WERI-Rb-1 (cell line): ENCODE measurements at regions not wholly inside any gene's neighbourhood (a gene's known extent, or its start where the extent isn't known, plus 50 kb on each side); places are given as distances from the start of the nearest gene placed in this dataset.

Experiments used
- DNase-seq: peaks from one replicate; pipeline ENCODE4 v3.0.0-alpha.2; 2020
- H3K27ac ChIP-seq: fragments of 250-450 bp; sonication (Bioruptor Pico); 2 replicates; pipeline ENCODE4 v1.5.1; 2020; ENCODE audit warnings: mild to moderate bottlenecking, moderate library complexity
- H3K27me3 ChIP-seq: fragments of 250-450 bp; sonication (Bioruptor Pico); 2 replicates; pipeline ENCODE4 v1.5.1; 2021; ENCODE audit warnings: mild to moderate bottlenecking, low read depth, moderate library complexity; ENCODE audit not compliant: insufficient read depth, severe bottlenecking
- H3K36me3 ChIP-seq: fragments of 250-450 bp; sonication (Bioruptor Pico); 2 replicates; pipeline ENCODE4 v1.5.1; 2020; ENCODE audit warnings: mild to moderate bottlenecking, moderate library complexity
- H3K4me3 ChIP-seq: 2 replicates; pipeline ENCODE4 v1.5.1; 2011; ENCODE audit warnings: low read depth, mild to moderate bottlenecking, control low read depth, low read length
- H3K9me3 ChIP-seq: fragments of 250-450 bp; sonication (Bioruptor Pico); 2 replicates; pipeline ENCODE4 v1.5.1; 2021; ENCODE audit warnings: mild to moderate bottlenecking, moderate library complexity; ENCODE audit not compliant: severe bottlenecking
- TF ChIP-seq, protein P1 (sequence below): IDR thresholded peaks from 2 replicates; pipeline ENCODE4 v1.5.1; 2011; ENCODE audit warnings: low read depth, mild to moderate bottlenecking, control low read depth, inconsistent platforms, low read length

GRCh38 chr1:234875328-234875952 is 253.2 kb downstream of the TOMM20 start:
- no peak for DNase-seq
- TF ChIP-seq, protein P1, sequence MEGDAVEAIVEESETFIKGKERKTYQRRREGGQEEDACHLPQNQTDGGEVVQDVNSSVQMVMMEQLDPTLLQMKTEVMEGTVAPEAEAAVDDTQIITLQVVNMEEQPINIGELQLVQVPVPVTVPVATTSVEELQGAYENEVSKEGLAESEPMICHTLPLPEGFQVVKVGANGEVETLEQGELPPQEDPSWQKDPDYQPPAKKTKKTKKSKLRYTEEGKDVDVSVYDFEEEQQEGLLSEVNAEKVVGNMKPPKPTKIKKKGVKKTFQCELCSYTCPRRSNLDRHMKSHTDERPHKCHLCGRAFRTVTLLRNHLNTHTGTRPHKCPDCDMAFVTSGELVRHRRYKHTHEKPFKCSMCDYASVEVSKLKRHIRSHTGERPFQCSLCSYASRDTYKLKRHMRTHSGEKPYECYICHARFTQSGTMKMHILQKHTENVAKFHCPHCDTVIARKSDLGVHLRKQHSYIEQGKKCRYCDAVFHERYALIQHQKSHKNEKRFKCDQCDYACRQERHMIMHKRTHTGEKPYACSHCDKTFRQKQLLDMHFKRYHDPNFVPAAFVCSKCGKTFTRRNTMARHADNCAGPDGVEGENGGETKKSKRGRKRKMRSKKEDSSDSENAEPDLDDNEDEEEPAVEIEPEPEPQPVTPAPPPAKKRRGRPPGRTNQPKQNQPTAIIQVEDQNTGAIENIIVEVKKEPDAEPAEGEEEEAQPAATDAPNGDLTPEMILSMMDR = no peak
- Histone ChIP-seq H3K9me3 (no peaks in the 10 kb centered on the region), H3K27me3 (no peaks in the 10 kb centered on the region), H3K36me3 (no peaks in the 10 kb centered on the region), H3K4me3 (no peak overlapping the region), H3K27ac (no peak overlapping the region)

DNA sequence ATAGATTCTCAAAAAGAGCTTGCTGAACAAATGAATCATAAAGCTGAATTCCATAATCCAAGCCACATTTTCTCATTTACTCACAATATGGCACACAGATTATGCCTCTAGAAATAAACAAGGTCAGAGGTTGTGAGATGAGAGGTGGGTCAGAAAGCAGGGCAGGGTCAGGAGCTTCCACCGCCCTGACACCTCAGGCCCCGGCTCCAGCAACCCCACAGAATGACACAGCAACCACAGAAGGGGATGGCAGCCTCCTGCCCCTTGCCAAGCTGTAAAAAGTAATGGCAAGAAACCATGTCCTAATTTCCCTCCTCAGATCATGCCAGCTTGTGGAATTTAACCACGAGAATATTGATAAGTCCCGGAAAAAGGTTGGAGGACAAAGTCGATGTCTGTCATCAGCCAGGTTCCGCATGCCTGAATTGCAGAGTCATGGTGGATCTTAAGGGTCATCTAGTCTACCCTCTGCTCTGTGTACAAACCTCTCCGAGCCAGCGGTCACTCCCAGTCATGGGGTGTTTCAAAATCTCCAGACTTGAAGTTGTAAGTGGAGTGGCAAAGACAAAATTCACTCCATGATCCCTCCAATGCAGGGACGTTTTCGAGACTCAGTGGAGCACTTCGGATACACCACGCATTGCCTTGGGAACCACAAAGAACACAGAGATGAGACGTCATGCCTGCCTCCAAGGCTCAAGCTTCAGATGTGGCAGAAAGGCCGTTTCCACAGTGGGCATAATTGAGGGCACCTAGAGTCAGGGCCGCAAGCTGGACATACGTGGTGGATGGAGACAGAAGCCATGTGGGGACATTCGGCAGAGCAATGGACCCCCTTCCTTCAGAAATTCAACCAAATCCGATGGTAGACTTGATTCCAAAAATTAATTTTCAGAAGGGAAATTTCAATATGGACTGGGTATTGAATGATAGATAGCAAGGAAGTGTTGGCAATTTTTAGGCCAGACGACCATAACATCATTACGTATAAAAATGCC is 254.0 kb downstream of the TOMM20 start:
- Histone ChIP-seq H3K4me3 (no peak overlapping the region), H3K27ac (no peak overlapping the region), H3K36me3 (no peaks in the 10 kb centered on the region), H3K27me3 (no peaks in the 10 kb centered on the region), H3K9me3 (no peaks in the 10 kb centered on the region)
- DNase-seq = no peak
- TF ChIP-seq, protein P1 = no peak

DNA sequence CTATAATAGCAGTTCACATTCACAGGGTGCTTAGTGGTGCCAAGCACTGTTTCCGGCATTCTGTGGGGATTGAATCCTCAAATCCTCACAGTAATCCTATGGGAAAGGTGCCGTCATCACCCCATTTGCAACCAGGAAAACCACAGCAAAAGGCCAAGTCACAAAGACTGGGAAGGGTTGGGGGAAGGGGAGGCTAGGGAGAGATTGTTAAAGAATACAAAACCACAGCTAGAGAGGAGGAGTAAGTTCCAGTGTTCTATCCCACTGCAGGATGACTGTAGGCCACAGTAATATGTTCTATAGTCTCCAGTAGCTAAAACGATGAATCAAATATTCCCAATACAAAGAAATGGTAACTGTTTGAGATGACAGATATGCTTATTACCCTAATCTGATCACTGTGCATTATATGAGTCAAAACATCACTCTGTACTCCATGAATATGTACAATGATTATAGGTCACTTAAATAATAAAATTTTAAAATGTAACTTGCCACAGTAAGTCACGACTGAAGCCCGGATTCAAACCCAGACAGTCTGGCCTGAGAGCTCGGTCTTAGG is 256.8 kb downstream of the TOMM20 start:
- Histone ChIP-seq H3K9me3 (no peaks in the 10 kb centered on the region), H3K4me3 (no peak overlapping the region), H3K27me3 (no peaks in the 10 kb centered on the region), H3K27ac (no peak overlapping the region; the same call in 1 of the 2 replicates), H3K36me3 (no peaks in the 10 kb centered on the region)
- TF ChIP-seq, protein P1 = no peak
- peak; percentile 84 for DNase-seq

DNA sequence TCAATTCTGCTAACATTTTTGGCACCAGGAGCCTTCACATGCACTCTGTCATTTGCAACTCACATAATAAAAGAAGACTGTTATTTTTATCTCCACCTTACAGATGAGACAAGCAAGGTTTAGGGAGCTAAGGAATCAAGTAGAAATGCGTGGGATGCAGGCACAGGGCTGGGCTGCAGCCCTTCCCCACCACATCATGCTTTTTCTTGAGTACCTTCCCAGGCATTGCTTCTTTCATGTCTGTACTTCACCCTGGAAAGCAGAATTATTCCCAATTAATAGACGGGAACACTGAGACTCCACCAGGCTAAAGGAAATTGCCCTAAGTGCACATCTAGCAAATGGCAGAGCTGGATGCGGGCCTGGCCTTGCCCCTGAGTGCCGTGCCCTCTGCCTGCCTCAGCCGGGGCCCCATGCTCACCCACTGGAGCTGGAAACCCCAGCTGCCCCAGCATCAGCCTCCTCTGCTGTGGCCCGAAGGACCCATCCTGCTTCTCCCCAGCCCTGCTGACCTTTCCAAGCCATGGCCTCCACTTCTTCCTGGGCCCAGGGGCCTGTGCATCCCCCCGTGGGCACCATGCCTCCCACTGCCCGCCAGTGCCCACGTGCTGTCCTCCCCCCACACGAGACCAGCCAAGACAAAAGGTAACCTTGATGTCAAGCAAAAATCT is 257.5 kb downstream of the TOMM20 start:
- Histone ChIP-seq H3K36me3 (no peaks in the 10 kb centered on the region), H3K4me3 (no peak overlapping the region), H3K27me3 (no peaks in the 10 kb centered on the region), H3K9me3 (no peaks in the 10 kb centered on the region), H3K27ac (no peak overlapping the region; the same call in 1 of the 2 replicates)
- TF ChIP-seq, protein P1 = no peak
- no peak for DNase-seq

DNA sequence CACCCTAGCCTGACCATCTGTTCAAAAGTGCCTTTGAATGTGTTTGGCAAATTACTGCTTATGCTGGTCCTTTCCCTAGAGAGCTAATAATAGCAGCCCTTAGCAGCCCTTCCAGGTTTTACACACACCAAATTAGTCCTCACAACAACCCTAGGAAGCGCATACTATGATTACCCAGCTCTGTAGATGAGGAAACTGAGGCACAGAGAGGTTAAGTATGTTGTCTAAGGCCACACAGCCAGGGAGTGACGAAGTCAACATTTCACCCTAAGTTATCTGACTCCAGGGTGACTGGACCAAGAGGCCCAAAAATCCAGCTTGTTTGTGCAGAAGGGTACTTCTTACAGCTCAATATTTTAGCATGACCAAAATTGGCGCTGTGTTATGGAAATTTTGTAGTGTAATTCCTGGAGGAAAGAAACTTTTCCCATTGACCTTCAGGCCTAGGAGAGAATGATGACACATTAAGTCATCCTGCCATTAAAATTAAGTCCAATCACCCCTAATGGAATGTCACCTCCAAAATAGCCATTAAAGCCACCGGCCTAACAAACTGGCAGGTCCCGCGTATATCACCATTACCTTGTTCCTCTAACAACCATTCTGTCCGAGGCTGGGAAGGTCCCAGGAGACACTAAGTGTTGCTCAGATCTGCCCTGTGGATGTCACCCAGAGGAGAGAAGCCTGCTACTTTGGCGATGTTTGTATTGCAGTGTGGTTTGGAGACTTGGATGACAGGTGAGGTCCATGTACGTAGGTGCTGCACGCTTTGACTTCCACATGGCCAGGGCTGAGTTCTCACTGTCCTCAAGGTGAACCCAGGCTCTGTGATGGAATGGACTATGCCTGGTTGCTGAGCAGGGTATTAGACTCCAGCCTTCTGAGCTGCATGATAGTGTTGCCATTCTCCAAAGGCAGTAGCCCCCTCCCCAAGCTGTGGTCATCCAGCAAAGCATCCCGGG is 258.3 kb downstream of the TOMM20 start:
- Histone ChIP-seq H3K27ac (no peak overlapping the region), H3K27me3 (no peaks in the 10 kb centered on the region), H3K9me3 (peaks cover 4% of the 10 kb centered on the region), H3K36me3 (no peaks in the 10 kb centered on the region), H3K4me3 (no peak overlapping the region)
- TF ChIP-seq, protein P1 = no peak
- no peak for DNase-seq
